Uterus (tissue), 3 donors: ENCODE measurements at regions not wholly inside any gene's neighbourhood (a gene's known extent, or its start where the extent isn't known, plus 50 kb on each side); places are given as distances from the start of the nearest gene placed in this dataset.

Experiments
- DNase-seq, 2 donors: peaks; one replicate each; pipeline ENCODE4 v3.0.0-alpha.2; 2019 to 2020
- H3K27ac ChIP-seq, 2 donors: fragments of 200-600 bp; sonication (generic); 1 replicate in 1 of 2; 2 replicates in 1 of 2; pipeline ENCODE4 v1.5.1; 2016 to 2018
- H3K27me3 ChIP-seq, 2 donors: fragments of 200-600 bp; sonication (generic); one replicate each; pipeline ENCODE4 v1.5.1; 2018 to 2019; ENCODE audit warnings: control low read depth in 1 of 2
- H3K36me3 ChIP-seq, 2 donors: fragments of 200-600 bp; sonication (generic); one replicate each; pipeline ENCODE4 v1.5.1; 2019; ENCODE audit warnings: control low read depth in 1 of 2
- H3K4me1 ChIP-seq, 2 donors: fragments of 200-600 bp; sonication (generic); one replicate each; pipeline ENCODE4 v1.5.1; 2018 to 2019; ENCODE audit warnings: control low read depth in 1 of 2
- H3K4me3 ChIP-seq, 2 donors: fragments of 200-600 bp; sonication (generic); 1 replicate in 1 of 2; 2 replicates in 1 of 2; pipeline ENCODE4 v1.5.1; 2018 to 2019; ENCODE audit warnings: mild to moderate bottlenecking in 1 of 2
- H3K9me3 ChIP-seq, 2 donors: fragments of 200-600 bp; sonication (generic); one replicate each; pipeline ENCODE4 v1.5.1; 2019; ENCODE audit warnings: control low read depth in 1 of 2
- CTCF ChIP-seq, 4 experiments: fragments of 200-600 bp in 2 of 4; fragments of 450-650 bp in 2 of 4; sonication (generic) in 2 of 4; IDR thresholded peaks; one replicate each; pipeline ENCODE4 v1.5.1; 2016 to 2019; ENCODE audit warnings: antibody characterized with exemption in 4 of 4, mild to moderate bottlenecking in 2 of 4, moderate library complexity in 1 of 4
- POLR2A ChIP-seq, 2 donors: fragments of 450-650 bp; IDR thresholded peaks; one replicate each; pipeline ENCODE4 v1.6.1; 2016; ENCODE audit warnings: antibody characterized with exemption in 2 of 2, mild to moderate bottlenecking in 1 of 2, moderate library complexity in 1 of 2
- intact Hi-C: fragments of 100-400 bp; cut with DNase I; formaldehyde crosslinking; loops from one replicate; pipeline ENCODE4 v1.15.1; 2023; ENCODE audit warnings: low total_unique reads
- donor health status: DM: yes; HTN: yes; CAD: no.

- no peak for DNase-seq
- intact Hi-C loops: no loop called here
- no peaks in the 10 kb centered on the region for H3K27me3 ChIP-seq
Observed at GRCh38 chr14:99003646-99004045, 268.4 kb downstream of the BCL11B start.

DNA sequence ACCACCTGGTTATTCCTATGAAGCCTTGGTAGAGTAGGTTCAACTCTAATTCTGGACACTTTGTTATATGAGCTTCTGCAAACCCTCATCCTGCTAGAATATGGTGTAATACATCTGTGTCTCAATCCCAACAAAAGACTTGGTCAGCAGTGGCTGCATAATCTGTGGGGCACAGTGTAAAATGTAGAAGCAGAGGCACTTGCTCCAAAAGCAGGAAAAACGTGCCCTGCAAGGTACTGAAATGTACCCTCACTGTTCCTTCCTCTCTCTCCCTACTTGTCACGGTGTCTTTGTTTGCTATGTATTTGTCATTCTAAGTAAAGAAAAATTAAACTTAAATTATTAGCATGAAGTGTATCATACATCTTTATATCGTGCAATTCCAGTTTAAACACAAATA is 267.9 kb downstream of the BCL11B start:
- H3K4me3 ChIP-seq: no peak overlapping the region
- DNase-seq: no peak
- no peaks in the 10 kb centered on the region for H3K9me3 ChIP-seq
- intact Hi-C loops: no loop called here
- H3K27ac ChIP-seq: no peak overlapping the region
- H3K36me3 ChIP-seq: no peaks in the 10 kb centered on the region
- H3K4me1 ChIP-seq: no peaks in the 10 kb centered on the region
- H3K27me3 ChIP-seq: no peaks in the 10 kb centered on the region
- TF ChIP-seq POLR2A (IDR thresholded peaks at IDR 0.05) (no peak), CTCF (IDR thresholded peaks at IDR 0.05) (no peak)

More at GRCh38 chr14:99003646-99004045, 268.4 kb downstream of the BCL11B start:
- no peak overlapping the region for H3K4me3 ChIP-seq
- H3K9me3 ChIP-seq: no peaks in the 10 kb centered on the region
- no peaks in the 10 kb centered on the region for H3K4me1 ChIP-seq
- no peaks in the 10 kb centered on the region for H3K36me3 ChIP-seq
- no peak overlapping the region for H3K27ac ChIP-seq
- TF ChIP-seq POLR2A (IDR thresholded peaks at IDR 0.05) (no peak), CTCF (IDR thresholded peaks at IDR 0.05) (no peak)

- Histone ChIP-seq H3K9me3 (no peaks in the 10 kb centered on the region), H3K27ac (no peak overlapping the region), H3K4me1 (no peaks in the 10 kb centered on the region), H3K36me3 (no peaks in the 10 kb centered on the region), H3K4me3 (no peak overlapping the region), H3K27me3 (no peaks in the 10 kb centered on the region)
- intact Hi-C loops: no loop called here
- no peak for DNase-seq
- TF ChIP-seq CTCF (IDR thresholded peaks at IDR 0.05) (no peak), POLR2A (IDR thresholded peaks at IDR 0.05) (no peak)
Observed at GRCh38 chr14:99006276-99006675, 265.7 kb downstream of the BCL11B start.

- H3K9me3 ChIP-seq: no peaks in the 10 kb centered on the region
- no peaks in the 10 kb centered on the region for H3K36me3 ChIP-seq
- DNase-seq: no peak
- no peak overlapping the region for H3K27ac ChIP-seq
- no peaks in the 10 kb centered on the region for H3K27me3 ChIP-seq
- no peaks in the 10 kb centered on the region for H3K4me1 ChIP-seq
- TF ChIP-seq POLR2A (IDR thresholded peaks at IDR 0.05) (no peak), CTCF (IDR thresholded peaks at IDR 0.05) (no peak)
- H3K4me3 ChIP-seq: no peak overlapping the region
- intact Hi-C loops: no loop called here
Observed at GRCh38 chr14:99007795-99008194, 264.2 kb downstream of the BCL11B start.

- Histone ChIP-seq H3K4me1 (no peaks in the 10 kb centered on the region), H3K27ac (no peak overlapping the region), H3K9me3 (no peaks in the 10 kb centered on the region), H3K4me3 (no peak overlapping the region), H3K36me3 (no peaks in the 10 kb centered on the region), H3K27me3 (no peaks in the 10 kb centered on the region)
- intact Hi-C loops: no loop called here
- TF ChIP-seq CTCF (IDR thresholded peaks at IDR 0.05) (no peak), POLR2A (IDR thresholded peaks at IDR 0.05) (no peak)
- no peak for DNase-seq
Observed at GRCh38 chr14:99009871-99010270, 262.1 kb downstream of the BCL11B start.
